MM.1S (cell line): ENCODE measurements at regions not wholly inside any gene's neighbourhood (a gene's known extent, or its start where the extent isn't known, plus 50 kb on each side); places are given as distances from the start of the nearest gene placed in this dataset.

Experiments
- DNase-seq: peaks from one replicate; pipeline ENCODE4 v3.0.0-alpha.2; 2015
- H2AFZ ChIP-seq: fragments of 300-600 bp; sonication (generic); 2 replicates; pipeline ENCODE4 v1.6.0; 2016; ENCODE audit warnings: antibody characterized with exemption, low read length
- H3F3A ChIP-seq: fragments of 300-600 bp; sonication (generic); 2 replicates; pipeline ENCODE4 v1.6.1; 2016; ENCODE audit warnings: mild to moderate bottlenecking, antibody characterized with exemption, low read length, moderate library complexity, mixed read lengths; ENCODE audit not compliant: insufficient read depth
- H3K27ac ChIP-seq: fragments of 300-600 bp; sonication (generic); 2 replicates; pipeline ENCODE4 v1.5.1; 2016; ENCODE audit warnings: mild to moderate bottlenecking, low read length
- H3K27me3 ChIP-seq: fragments of 300-600 bp; sonication (generic); replicated peaks from 2 replicates; pipeline ENCODE4 v1.6.0; 2016; ENCODE audit warnings: low read length; ENCODE audit not compliant: insufficient read depth
- H3K36me3 ChIP-seq: fragments of 300-600 bp; sonication (generic); replicated peaks from 2 replicates; pipeline ENCODE4 v1.6.1; 2016; ENCODE audit warnings: mild to moderate bottlenecking, low read length, mixed read lengths; ENCODE audit not compliant: insufficient read depth
- H3K4me1 ChIP-seq: fragments of 300-600 bp; sonication (generic); 2 replicates; pipeline ENCODE4 v1.6.1; 2016; ENCODE audit warnings: low read length, mixed read lengths
- H3K4me2 ChIP-seq: fragments of 300-600 bp; sonication (generic); 2 replicates; pipeline ENCODE4 v1.6.0; 2016; ENCODE audit warnings: low read depth, low read length
- H3K4me3 ChIP-seq: fragments of 300-600 bp; sonication (generic); 2 replicates; pipeline ENCODE4 v1.5.1; 2016; ENCODE audit warnings: low read length, mixed read lengths
- H3K79me2 ChIP-seq: fragments of 300-600 bp; sonication (generic); 2 replicates; pipeline ENCODE4 v1.6.1; 2016; ENCODE audit warnings: mixed run types, low read length, mixed read lengths
- H3K9ac ChIP-seq: fragments of 300-600 bp; sonication (generic); 2 replicates; pipeline ENCODE4 v1.6.1; 2016; ENCODE audit warnings: low read length, mixed read lengths
- H3K9me2 ChIP-seq: fragments of 300-600 bp; sonication (generic); replicated peaks from 2 replicates; pipeline ENCODE4 v1.6.1; 2016; ENCODE audit warnings: mild to moderate bottlenecking, low read length, mixed read lengths; ENCODE audit not compliant: insufficient read depth
- H3K9me3 ChIP-seq: fragments of 300-600 bp; sonication (generic); replicated peaks from 2 replicates; pipeline ENCODE4 v1.6.1; 2016; ENCODE audit warnings: mild to moderate bottlenecking, low read length, mixed read lengths; ENCODE audit not compliant: insufficient read depth
- H4K20me1 ChIP-seq: fragments of 300-600 bp; sonication (generic); 2 replicates; pipeline ENCODE4 v1.6.1; 2016; ENCODE audit warnings: mild to moderate bottlenecking, low read length, moderate library complexity, mixed read lengths; ENCODE audit not compliant: insufficient read depth
- EZH2 ChIP-seq: fragments of 300-600 bp; sonication (generic); optimal IDR thresholded peaks from 2 replicates; pipeline ENCODE3; 2017; ENCODE audit warnings: low read depth, mild to moderate bottlenecking, antibody characterized with exemption, low read length, mixed read lengths
- EZH2phosphoT487 ChIP-seq: fragments of 300-600 bp; sonication (generic); IDR thresholded peaks from 2 replicates; pipeline ENCODE4 v1.6.1; 2018; ENCODE audit warnings: antibody characterized with exemption, low read length
- TF ChIP-seq, protein P1 (sequence below): fragments of 300-600 bp; sonication (generic); IDR thresholded peaks from 2 replicates; pipeline ENCODE4 v1.5.1; 2016; ENCODE audit warnings: antibody characterized with exemption, low read length, mixed read lengths

DNA sequence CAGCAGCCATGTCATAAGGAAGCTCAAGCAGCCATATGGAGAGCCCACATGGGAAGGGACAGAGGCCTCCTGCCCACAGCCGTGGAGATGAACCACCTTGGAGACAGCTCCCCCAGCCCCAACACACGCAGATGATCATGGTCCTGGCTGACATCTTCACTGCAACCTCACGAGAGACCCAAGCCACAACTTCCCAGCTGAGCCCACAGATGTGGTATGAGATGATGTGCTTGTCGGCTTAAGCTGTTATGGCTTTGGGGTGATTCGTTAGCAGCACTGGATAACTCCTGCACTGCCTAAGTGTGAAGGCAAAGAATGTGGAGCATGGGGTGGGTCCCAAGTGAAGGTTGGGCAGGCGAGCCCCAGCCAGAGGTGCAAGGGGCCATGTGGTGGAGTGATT is 163.4 kb downstream of the ERCC6L2 start:
- Histone ChIP-seq H3K27me3 (no peaks in the 10 kb centered on the region), H3F3A (no peaks in the 10 kb centered on the region), H3K9me2 (no peaks in the 10 kb centered on the region), H3K79me2 (no peaks in the 10 kb centered on the region), H3K36me3 (no peaks in the 10 kb centered on the region), H3K4me1 (no peaks in the 10 kb centered on the region), H2AFZ (no peak overlapping the region), H3K9me3 (no peaks in the 10 kb centered on the region), H4K20me1 (no peaks in the 10 kb centered on the region), H3K4me2 (no peak overlapping the region), H3K27ac (no peak overlapping the region), H3K9ac (no peak overlapping the region), H3K4me3 (no peak overlapping the region)
- TF ChIP-seq, protein P1, sequence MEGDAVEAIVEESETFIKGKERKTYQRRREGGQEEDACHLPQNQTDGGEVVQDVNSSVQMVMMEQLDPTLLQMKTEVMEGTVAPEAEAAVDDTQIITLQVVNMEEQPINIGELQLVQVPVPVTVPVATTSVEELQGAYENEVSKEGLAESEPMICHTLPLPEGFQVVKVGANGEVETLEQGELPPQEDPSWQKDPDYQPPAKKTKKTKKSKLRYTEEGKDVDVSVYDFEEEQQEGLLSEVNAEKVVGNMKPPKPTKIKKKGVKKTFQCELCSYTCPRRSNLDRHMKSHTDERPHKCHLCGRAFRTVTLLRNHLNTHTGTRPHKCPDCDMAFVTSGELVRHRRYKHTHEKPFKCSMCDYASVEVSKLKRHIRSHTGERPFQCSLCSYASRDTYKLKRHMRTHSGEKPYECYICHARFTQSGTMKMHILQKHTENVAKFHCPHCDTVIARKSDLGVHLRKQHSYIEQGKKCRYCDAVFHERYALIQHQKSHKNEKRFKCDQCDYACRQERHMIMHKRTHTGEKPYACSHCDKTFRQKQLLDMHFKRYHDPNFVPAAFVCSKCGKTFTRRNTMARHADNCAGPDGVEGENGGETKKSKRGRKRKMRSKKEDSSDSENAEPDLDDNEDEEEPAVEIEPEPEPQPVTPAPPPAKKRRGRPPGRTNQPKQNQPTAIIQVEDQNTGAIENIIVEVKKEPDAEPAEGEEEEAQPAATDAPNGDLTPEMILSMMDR = no peak
- TF ChIP-seq EZH2phosphoT487 = no peak
- no peak for TF ChIP-seq EZH2
- no peak for DNase-seq

DNA sequence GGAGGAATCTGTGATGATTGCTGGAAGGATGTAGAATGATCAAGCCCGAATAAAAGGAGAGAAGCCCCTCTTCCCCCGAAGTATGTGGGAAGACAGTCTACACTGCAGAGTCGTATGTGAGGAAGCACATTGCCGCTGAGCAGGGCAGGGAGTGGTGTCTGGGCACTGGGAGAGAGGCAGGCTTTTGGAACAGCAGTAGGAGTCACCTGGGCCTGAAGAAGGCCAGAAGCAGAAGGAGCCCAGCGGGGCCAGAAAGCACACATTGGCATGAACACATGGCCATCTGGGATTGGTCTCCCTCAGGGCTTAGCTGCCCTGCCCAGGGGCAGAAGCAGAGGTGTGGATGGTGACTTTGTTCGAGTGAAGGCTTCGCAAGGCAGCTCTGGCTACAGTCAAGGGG is 162.8 kb downstream of the ERCC6L2 start:
- TF ChIP-seq EZH2phosphoT487 = no peak
- TF ChIP-seq, protein P1 = no peak
- no peak overlapping the region for H3K4me2 ChIP-seq
- H2AFZ ChIP-seq = no peak overlapping the region
- no peak overlapping the region for H3K9ac ChIP-seq
- H3K36me3 ChIP-seq = no peaks in the 10 kb centered on the region
- no peak overlapping the region for H3K4me3 ChIP-seq
- no peaks in the 10 kb centered on the region for H3F3A ChIP-seq
- H4K20me1 ChIP-seq = no peaks in the 10 kb centered on the region
- no peaks in the 10 kb centered on the region for H3K79me2 ChIP-seq
- DNase-seq = no peak
- no peaks in the 10 kb centered on the region for H3K9me3 ChIP-seq
- no peaks in the 10 kb centered on the region for H3K4me1 ChIP-seq
- H3K27ac ChIP-seq = no peak overlapping the region
- H3K27me3 ChIP-seq = no peaks in the 10 kb centered on the region
- no peaks in the 10 kb centered on the region for H3K9me2 ChIP-seq

DNA sequence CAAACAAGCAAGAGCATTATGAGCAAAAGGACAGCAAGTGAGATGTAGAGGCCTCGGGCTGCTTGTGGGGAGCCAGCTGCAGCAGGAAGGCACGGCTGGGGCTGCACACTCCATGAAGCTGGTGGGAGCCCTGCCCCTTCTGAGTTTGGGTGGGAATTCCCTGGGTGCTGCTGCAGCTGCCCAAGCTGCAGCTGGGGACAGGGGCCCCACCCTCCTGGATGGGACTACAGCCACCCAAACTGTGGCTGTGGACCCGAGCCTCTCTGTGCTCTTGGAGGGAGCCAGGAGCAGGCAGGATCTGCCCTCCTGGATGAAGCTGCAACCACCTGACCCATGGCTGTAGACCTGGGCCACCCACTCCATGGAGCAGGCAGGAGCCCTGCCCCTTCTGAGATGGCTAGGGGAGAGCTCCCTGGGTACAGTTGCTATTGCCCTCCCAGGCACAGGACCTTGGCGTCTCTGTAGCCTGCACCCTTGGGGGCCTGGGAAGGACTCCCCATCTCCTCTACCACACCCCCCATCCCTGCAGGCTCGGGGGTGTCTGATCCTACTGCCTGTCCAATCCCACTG is 159.1 kb downstream of the ERCC6L2 start:
- H3K4me2 ChIP-seq = no peak overlapping the region
- TF ChIP-seq EZH2 = no peak
- no peak for TF ChIP-seq EZH2phosphoT487
- H3K27me3 ChIP-seq = no peaks in the 10 kb centered on the region
- H3F3A ChIP-seq = no peaks in the 10 kb centered on the region
- no peak overlapping the region for H3K9ac ChIP-seq
- H3K79me2 ChIP-seq = no peaks in the 10 kb centered on the region
- no peaks in the 10 kb centered on the region for H4K20me1 ChIP-seq
- no peaks in the 10 kb centered on the region for H3K36me3 ChIP-seq
- DNase-seq = no peak
- no peak overlapping the region for H3K4me3 ChIP-seq
- no peak overlapping the region for H2AFZ ChIP-seq
- no peak overlapping the region for H3K27ac ChIP-seq
- H3K9me3 ChIP-seq = no peaks in the 10 kb centered on the region
- no peaks in the 10 kb centered on the region for H3K9me2 ChIP-seq
- no peaks in the 10 kb centered on the region for H3K4me1 ChIP-seq

DNA sequence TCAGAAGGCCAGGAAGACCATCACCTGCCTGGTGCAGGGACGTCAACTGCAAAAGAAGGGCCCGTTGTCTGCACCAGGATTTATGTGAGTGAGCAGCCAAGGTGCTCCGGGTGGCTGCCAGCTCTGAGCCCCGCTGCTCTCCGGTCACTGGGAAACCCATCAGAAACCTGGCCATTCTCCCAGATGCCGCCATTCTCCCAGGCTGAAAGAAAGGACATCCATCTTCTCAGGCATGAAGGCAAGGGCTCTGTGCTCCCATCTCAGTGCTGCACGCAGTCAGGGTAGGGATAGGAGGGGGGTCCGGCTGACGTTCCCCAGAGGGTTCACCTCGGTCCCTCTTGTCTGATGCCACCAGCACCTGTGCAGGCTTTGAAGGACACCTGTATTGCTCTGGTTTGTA is 158.4 kb downstream of the ERCC6L2 start:
- Histone ChIP-seq H2AFZ (no peak overlapping the region), H3K36me3 (no peaks in the 10 kb centered on the region), H3K4me3 (no peak overlapping the region), H3K4me2 (no peak overlapping the region), H3K27me3 (no peaks in the 10 kb centered on the region), H3K9me2 (no peaks in the 10 kb centered on the region), H3K27ac (no peak overlapping the region), H3K79me2 (no peaks in the 10 kb centered on the region), H4K20me1 (no peaks in the 10 kb centered on the region), H3K4me1 (no peaks in the 10 kb centered on the region), H3K9ac (no peak overlapping the region), H3F3A (no peaks in the 10 kb centered on the region), H3K9me3 (no peaks in the 10 kb centered on the region)
- no peak for DNase-seq
- TF ChIP-seq EZH2phosphoT487 = no peak
- TF ChIP-seq, protein P1 = no peak
